ENCODE measurements at regions not wholly inside any gene's neighbourhood (a gene's known extent, or its start where the extent isn't known, plus 50 kb on each side); places are given as distances from the start of the nearest gene placed in this dataset.

- 93 to 97% methylated on average over 1 of the region's 1 CpG for WGBS, 2 donors
- no peak for DNase-seq
These were observed 125.2 kb downstream of the CETN3 start for GRCh38 chr5:90284375-90284774.

GRCh38 chr5:90279091-90279490 is 130.5 kb downstream of the CETN3 start:
- no peaks in the 10 kb centered on the region for H3K4me1 ChIP-seq (ENCODE audit: control insufficient read depth in 5 of 5, insufficient read depth in 5 of 5, low read length in 5 of 5)
- no peak overlapping the region for H3K27ac ChIP-seq (ENCODE audit: low read depth in 1 of 2, low read length in 1 of 2)
- no peaks in the 10 kb centered on the region for H3K27me3 ChIP-seq (ENCODE audit: control insufficient read depth in 3 of 3, insufficient read depth in 3 of 3, low read length in 2 of 3)
- H3K9ac ChIP-seq (ENCODE audit: insufficient read depth in 1 of 2, low read length in 2 of 2): no peak overlapping the region
- DNase-seq (no peak), ATAC-seq (ENCODE audit: insufficient read depth, low FRiP score) (no peak)
- no peaks in the 10 kb centered on the region for H3K36me3 ChIP-seq (ENCODE audit: control insufficient read depth in 4 of 4, insufficient read depth in 4 of 4, low read length in 4 of 4)
- no peak for TF ChIP-seq CTCF (IDR thresholded peaks at IDR 0.05; ENCODE audit: control extremely low read depth, extremely low read depth)
- 84 to 86% methylated on average over 3 of the region's 3 CpGs for WGBS, 2 donors
- no peaks in the 10 kb centered on the region for H3K9me3 ChIP-seq (ENCODE audit: control insufficient read depth in 4 of 4, insufficient read depth in 3 of 4, low read length in 3 of 4)
- no peak overlapping the region for H3K4me3 ChIP-seq

More at GRCh38 chr5:90284375-90284774, 125.2 kb downstream of the CETN3 start:
- no peak overlapping the region for H3K4me3 ChIP-seq
- H3K36me3 ChIP-seq (ENCODE audit: control insufficient read depth in 4 of 4, insufficient read depth in 4 of 4, low read length in 4 of 4): no peaks in the 10 kb centered on the region
- TF ChIP-seq CTCF (IDR thresholded peaks at IDR 0.05; ENCODE audit: control extremely low read depth, extremely low read depth): no peak
- no peaks in the 10 kb centered on the region for H3K9me3 ChIP-seq (ENCODE audit: control insufficient read depth in 4 of 4, insufficient read depth in 3 of 4, low read length in 3 of 4)
- H3K4me1 ChIP-seq (ENCODE audit: control insufficient read depth in 5 of 5, insufficient read depth in 5 of 5, low read length in 5 of 5): no peaks in the 10 kb centered on the region
- no peak for ATAC-seq (ENCODE audit: insufficient read depth, low FRiP score)
- H3K27me3 ChIP-seq (ENCODE audit: control insufficient read depth in 3 of 3, insufficient read depth in 3 of 3, low read length in 2 of 3): no peaks in the 10 kb centered on the region
- H3K9ac ChIP-seq (ENCODE audit: insufficient read depth in 1 of 2, low read length in 2 of 2): no peak overlapping the region
- H3K27ac ChIP-seq (ENCODE audit: low read depth in 1 of 2, low read length in 1 of 2): no peak overlapping the region

GRCh38 chr5:90274216-90274615 is 135.3 kb downstream of the CETN3 start:
- no peak overlapping the region for H3K27ac ChIP-seq (ENCODE audit: low read depth in 1 of 2, low read length in 1 of 2)
- no peaks in the 10 kb centered on the region for H3K4me1 ChIP-seq (ENCODE audit: control insufficient read depth in 5 of 5, insufficient read depth in 5 of 5, low read length in 5 of 5)
- H3K4me3 ChIP-seq: no peak overlapping the region
- ATAC-seq (ENCODE audit: insufficient read depth, low FRiP score): no peak
- TF ChIP-seq CTCF (IDR thresholded peaks at IDR 0.05; ENCODE audit: control extremely low read depth, extremely low read depth): no peak
- WGBS, 2 donors: 70 to 85% methylated on average over 2 of the region's 2 CpGs
- DNase-seq: no peak
- H3K9ac ChIP-seq (ENCODE audit: insufficient read depth in 1 of 2, low read length in 2 of 2): no peak overlapping the region
- no peaks in the 10 kb centered on the region for H3K36me3 ChIP-seq (ENCODE audit: control insufficient read depth in 4 of 4, insufficient read depth in 4 of 4, low read length in 4 of 4)
- no peaks in the 10 kb centered on the region for H3K9me3 ChIP-seq (ENCODE audit: control insufficient read depth in 4 of 4, insufficient read depth in 3 of 4, low read length in 3 of 4)
- H3K27me3 ChIP-seq (ENCODE audit: control insufficient read depth in 3 of 3, insufficient read depth in 3 of 3, low read length in 2 of 3): no peaks in the 10 kb centered on the region

DNA sequence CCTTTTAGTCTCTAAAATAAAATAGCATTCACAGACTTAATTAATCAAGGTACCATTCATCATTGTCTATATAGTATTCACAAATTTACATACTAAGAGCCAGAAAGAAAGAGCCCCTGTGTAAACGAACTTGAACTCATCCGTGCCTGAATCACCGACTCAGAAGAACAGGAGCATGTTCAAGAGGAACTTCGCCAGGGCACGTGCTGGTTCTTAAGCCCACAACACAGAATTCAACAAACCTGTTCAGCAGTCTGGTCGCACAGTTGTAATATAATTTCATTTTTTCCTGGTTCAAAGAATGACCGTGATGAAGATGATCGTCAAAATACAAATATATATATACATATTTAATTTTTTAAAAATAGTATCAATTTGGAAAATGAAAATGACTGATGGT is 141.9 kb downstream of the CETN3 start:
- 78 to 85% methylated on average over 8 of the region's 8 CpGs for WGBS, 2 donors
- H3K36me3 ChIP-seq (ENCODE audit: control insufficient read depth in 4 of 4, insufficient read depth in 4 of 4, low read length in 4 of 4): no peaks in the 10 kb centered on the region
- H3K4me3 ChIP-seq: no peak overlapping the region
- peaks cover 0 to 3% (median 0%) of the 10 kb centered on the region in 3 donors for H3K27me3 ChIP-seq (ENCODE audit: control insufficient read depth in 3 of 3, insufficient read depth in 3 of 3, low read length in 2 of 3)
- H3K4me1 ChIP-seq (ENCODE audit: control insufficient read depth in 5 of 5, insufficient read depth in 5 of 5, low read length in 5 of 5): no peaks in the 10 kb centered on the region
- no peak for ATAC-seq (ENCODE audit: insufficient read depth, low FRiP score)
- no peak overlapping the region for H3K27ac ChIP-seq (ENCODE audit: low read depth in 1 of 2, low read length in 1 of 2)
- no peak overlapping the region for H3K9ac ChIP-seq (ENCODE audit: insufficient read depth in 1 of 2, low read length in 2 of 2)
- no peak for DNase-seq
- H3K9me3 ChIP-seq (ENCODE audit: control insufficient read depth in 4 of 4, insufficient read depth in 3 of 4, low read length in 3 of 4): no peaks in the 10 kb centered on the region
- TF ChIP-seq CTCF (IDR thresholded peaks at IDR 0.05; ENCODE audit: control extremely low read depth, extremely low read depth): no peak

All from lung (tissue), 11 donors.